ENCODE measurements at regions not wholly inside any gene's neighbourhood (a gene's known extent, or its start where the extent isn't known, plus 50 kb on each side); places are given as distances from the start of the nearest gene placed in this dataset.
"Not testable (repeated sequence)": the region's sequence is repeated elsewhere in the genome, so short reads cannot be mapped to it uniquely, and the experiment has no call there.

GRCh38 chr6:106743612-106744011, 114.2 kb downstream of the QRSL1 start:
- DNase-seq, result no peak

DNA sequence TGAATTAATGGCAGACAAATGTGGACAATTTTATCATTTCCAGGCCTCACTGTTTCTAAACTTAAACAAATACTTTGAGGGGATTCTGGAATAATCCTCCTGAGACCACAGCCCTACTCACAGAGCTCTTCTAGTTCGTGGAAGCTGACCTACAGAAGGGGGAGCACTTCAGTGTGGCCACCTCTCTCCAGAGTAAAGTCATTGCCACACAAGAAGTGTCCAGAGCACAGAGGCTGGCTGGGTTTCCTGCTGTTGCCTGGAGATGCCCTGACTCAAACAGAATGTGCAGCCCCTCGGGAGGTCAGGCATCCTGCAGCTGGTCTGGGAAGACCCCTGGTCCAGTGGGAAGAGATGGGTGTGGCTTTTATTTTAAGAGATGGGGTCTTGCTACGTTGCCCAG, 110.9 kb downstream of the QRSL1 start:
- no peak for DNase-seq

DNA sequence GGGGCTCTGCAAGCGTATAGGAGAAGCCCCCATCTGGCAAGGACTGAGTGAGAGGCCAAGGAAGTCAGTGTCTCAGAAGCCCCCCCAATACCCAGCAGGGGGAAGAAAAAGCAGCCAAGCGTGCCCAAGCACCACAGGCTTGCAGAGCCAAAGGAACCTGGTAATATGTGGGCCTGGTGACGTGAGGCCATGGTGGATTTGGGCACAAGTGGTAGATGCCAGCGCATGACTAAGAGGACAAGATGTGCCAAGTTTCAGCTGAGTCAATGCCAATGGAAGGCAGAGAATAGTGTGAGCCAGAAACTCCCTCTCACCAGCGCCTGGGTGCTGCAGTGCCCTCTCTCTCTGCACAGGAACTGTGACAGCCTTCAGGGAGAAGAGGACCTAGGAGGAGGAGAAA, 110.0 kb downstream of the QRSL1 start:
- no peak for DNase-seq

DNA sequence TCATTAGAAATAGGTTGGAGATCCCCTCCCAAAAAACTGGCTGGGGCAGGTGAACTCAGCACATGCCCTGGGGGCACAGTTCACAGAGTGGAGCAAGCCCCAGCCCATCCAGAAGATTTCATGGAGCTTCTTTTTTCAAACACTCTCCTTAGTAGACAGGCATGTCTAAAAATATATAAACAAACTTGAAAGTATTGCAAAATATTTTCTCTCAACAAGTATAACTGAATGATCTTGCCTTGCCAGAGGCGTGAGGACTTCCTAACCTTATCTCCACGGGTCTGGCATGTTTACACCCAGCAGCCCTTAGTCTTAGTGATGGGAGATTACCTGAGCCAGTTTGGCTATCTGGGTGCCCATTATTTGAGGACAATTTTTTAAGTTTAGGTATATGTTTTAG, 107.1 kb downstream of the QRSL1 start:
- DNase-seq, result no peak

GRCh38 chr6:106735828-106736227, 106.5 kb downstream of the QRSL1 start:
- no peak for DNase-seq

GRCh38 chr6:106735136-106735633, 105.8 kb downstream of the QRSL1 start:
- no peak for DNase-seq

GRCh38 chr6:106733386-106733785, 104.0 kb downstream of the QRSL1 start:
- no peak for DNase-seq

- DNase-seq, result no peak
Observed at GRCh38 chr6:106732376-106732940, 103.1 kb downstream of the QRSL1 start.

GRCh38 chr6:106731843-106732160, 102.4 kb downstream of the QRSL1 start:
- DNase-seq, result no peak

DNA sequence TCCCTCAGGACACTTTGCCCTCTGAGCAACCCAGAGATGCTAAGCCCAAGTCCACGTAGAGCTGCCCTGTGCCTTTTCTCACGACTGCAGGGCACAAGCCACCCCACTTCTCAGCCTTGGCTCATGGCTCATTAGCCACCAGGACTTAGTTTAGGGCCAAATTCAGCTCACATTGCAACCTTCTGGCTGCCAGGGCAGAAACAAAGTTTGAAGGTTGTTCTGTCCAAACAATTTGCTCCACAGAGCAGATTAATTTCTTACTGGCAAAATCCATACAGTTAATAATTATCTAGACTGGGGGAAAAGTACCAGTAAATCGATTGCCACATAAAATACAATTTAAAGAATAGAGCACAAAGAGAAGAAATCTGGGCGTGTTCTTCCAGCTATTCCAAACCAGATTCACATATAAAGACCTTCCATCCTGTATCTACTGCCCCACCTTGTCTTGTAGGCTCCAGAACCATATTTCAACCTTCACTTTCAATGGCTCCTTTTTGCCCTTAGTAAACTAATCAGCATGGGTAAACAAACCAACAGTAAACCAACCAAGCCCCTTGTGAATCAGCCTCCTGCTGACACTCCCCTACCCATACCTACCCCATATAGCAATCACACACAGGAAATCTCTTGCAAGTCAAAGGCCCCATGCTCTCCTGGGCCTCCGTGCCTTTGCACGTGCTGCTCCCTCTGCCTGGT, 101.9 kb downstream of the QRSL1 start:
- peak; percentile 52 for DNase-seq

GRCh38 chr6:106730718-106731117, 101.3 kb downstream of the QRSL1 start:
- peak; percentile 74 for DNase-seq

- no peak for DNase-seq
Observed at GRCh38 chr6:106730264-106730663, 100.9 kb downstream of the QRSL1 start.

GRCh38 chr6:106729841-106730240, 100.5 kb downstream of the QRSL1 start:
- no peak for DNase-seq

DNA sequence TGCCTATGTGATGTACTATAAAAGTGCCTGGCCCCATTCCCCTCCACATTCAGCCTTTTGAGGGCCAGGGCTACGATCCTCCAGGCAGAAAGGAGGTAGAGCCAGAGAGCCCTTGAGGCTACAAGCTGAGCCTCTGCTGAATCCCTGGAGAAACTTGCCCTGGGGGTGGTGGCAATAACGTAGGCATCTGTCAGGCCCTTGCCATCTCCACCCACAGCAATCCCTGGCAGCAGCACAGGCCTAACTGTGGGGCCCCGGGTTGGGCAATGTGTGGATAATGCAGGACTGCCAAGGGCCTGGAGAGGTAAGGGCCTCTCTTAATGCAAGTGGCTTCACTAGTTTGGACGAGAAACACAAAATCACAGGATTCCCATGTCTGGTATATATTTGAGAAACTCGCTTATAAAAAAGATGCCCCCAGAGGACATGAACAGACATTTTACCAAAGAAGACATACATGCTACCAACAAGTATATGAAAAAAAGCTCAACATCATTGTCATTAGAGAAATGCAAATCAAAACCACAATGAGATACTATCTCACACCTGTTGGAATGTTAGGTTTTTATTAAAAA, 99.0 kb downstream of the QRSL1 start:
- DNase-seq, result no peak

- no peak for DNase-seq
Observed at GRCh38 chr6:106727480-106728149, 98.2 kb downstream of the QRSL1 start.

GRCh38 chr6:106724848-106725247, 95.5 kb downstream of the QRSL1 start:
- DNase-seq, result no peak

- no peak for DNase-seq
Observed at GRCh38 chr6:106724337-106724736, 95.0 kb downstream of the QRSL1 start.

GRCh38 chr6:106723419-106723818, 94.0 kb downstream of the QRSL1 start:
- not testable (repeated sequence) for DNase-seq

DNA sequence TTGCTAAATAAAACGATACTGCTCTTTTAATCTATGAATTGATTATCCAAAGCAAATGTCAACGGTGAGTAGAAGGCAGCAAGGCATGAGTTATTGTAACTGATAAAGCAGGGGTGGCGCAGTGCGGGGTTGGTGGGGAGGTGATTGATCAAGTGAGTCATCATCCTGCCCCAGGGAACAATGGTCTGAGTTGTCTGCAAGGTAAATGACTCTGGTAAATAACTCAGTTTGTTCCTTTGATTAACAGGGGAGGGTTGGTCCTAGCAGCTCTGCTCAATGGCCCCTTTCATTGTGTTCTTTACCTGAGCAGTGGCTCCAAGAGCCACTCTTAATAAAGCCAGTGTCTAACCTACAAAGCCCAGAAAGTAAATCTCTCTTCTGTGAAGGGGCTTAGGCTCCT, 91.8 kb downstream of the QRSL1 start:
- DNase-seq, result not testable (repeated sequence)

All from left hindlimb (tissue), 1 donor.